TTC549 (cell line): ENCODE measurements at regions not wholly inside any gene's neighbourhood (a gene's known extent, or its start where the extent isn't known, plus 50 kb on each side); places are given as distances from the start of the nearest gene placed in this dataset.

Source experiments
- FAIRE-seq: peaks from 2 replicates; lab custom pipeline; 2012; peaks lifted over from hg19 to GRCh38; lab: Jason Lieb, UNC

DNA sequence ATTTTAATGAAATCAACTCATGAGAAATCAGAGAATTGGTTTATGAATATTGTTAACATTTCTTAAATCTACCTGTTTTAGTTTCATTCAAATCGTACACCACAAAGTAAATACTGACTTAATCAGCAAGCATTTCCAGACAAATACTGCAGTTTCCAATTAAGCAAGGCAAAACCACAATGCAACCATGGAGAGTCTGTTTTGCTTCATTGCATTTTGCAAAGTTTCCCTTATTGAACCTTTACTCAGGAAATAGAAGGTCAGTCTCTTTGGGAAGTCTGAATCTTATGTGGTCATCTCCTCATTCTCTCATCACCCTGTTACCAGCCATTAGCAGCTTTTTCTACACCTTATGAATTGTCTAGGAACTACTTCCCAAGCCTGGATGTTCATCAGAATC, 400.5 kb downstream of the IPMK start:
- FAIRE-seq: no peak

DNA sequence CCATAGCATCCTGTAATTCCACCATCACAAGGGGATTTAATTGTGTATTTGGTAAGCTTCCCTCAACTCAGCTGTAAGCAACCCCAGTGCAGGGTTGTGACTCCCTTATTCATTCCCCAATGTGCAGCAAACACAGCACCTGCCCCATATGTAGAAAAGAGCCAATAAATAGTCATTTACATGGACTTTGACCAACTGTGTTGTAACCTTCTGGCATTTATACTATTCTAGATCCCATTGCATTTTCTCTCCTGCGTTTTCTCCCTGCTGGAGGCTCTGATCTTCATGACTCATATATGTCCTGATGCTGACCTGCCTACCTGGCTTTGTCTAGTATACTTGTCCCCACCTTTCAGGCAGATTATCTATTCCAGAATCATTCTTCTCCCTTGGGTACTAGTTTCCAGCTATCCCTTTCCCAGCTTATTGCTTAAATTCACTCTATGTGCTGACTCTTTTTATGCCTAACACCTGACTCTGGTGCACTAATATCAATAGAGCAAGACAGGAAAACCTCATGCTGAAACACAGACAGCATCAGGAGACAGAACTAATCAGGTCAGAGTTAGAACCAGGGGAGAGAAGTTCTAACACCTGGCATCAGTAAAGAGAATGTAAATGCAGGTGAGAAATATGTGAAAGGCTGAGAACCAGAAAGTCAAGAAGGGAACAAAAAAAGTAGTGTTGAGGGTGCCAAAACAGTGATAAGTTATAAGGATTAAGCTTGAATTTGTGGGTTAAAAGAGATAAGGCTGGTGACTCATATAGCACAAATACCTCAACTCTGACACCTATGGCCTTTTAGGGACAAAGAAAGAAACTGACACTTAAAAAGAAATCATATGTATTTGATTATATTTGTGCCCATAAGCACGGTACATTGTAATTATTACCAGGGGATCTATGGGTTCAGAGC, 402.7 kb downstream of the IPMK start:
- FAIRE-seq: no peak

DNA sequence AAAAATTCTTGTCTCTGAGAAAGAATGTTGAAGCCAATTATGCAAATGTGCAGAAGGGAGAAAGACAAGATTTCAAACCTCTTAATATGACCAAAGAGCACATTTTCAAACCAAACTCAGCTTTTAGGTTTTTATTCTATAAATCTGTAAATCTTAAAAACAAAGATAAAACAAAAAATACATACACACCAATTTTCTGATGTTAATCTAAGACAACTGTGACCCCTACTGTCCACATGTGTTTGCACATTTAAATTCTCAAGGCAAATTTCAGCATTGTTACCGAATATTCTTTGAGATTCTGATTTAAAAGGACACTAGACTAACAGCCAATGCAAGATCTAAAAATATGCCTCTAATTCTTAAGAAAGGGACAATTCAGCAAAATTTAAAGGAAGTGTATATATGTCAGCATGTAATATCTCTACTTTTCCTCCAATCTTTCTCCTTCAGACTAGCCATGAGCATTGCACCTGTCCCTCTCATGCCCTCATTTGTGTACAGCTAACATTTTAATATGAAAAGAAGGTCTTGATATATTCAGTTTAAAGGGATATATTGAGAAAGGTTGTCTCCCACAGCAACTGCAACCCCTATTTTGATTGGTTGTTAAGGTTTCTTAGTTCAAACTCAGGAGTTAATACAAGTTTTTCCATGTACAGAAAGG, 417.9 kb downstream of the IPMK start:
- no peak for FAIRE-seq

DNA sequence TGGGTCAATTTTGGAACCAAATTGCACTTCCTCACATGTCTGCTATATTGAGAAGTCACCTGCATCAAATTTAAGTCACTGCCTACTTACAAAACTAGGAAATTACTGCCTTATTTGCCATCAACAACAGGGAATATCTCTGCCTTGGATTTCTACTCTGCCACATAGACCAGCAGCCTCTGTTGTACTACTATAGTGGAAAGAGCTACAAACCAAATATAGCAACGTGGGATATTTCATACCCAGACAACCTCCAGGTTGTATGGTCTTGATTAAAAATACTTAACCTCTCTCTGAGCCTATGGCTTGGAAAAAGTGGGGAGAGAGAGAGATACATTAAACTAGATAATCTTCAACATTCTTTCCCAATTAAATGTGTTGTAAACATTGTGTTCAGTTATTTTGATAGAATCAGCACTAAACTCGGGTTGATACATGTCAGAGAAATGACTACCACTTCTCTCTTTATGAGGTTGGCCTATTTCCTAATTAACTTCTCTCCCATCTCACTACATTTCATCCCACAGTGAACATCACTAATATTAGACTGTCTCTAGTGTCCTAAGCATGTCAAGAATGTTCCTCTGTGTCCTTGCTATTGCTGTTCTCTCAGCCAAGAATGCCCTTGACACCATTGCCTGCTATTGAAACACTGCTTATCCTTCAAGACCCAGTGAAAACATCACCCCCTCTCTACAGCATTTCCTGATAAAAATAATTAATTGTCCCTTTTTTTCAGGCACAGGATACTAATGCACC, 421.2 kb downstream of the IPMK start:
- no peak for FAIRE-seq

DNA sequence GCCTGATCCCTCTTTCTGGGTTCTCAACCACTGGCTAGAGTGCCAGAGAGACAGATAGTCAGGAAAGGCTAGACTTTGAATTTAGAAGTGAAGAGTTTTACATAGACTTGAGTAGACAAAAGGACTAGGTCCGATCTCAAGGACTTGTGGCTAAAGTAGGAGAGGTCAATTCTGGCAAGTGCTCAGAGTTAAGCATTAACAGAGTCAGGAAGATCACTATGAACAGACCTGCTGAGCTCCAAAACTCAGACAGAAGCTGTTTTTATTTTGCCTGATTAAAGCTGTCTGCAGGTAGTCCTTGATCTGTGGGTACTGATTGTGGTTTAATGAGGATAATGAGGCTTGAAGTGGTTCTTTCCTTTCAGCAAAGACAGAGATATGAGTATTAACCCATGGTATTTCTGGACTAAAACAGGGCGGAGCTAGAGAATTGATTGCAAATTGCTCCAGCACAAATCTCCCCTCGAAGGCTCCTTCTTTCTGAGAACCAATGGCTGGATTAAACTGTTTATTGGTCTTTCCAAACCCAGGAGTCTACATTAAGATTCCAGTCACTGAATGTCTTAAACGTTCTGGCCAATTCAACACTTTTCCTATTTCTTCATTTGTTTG, 423.2 kb downstream of the IPMK start:
- FAIRE-seq: no peak

DNA sequence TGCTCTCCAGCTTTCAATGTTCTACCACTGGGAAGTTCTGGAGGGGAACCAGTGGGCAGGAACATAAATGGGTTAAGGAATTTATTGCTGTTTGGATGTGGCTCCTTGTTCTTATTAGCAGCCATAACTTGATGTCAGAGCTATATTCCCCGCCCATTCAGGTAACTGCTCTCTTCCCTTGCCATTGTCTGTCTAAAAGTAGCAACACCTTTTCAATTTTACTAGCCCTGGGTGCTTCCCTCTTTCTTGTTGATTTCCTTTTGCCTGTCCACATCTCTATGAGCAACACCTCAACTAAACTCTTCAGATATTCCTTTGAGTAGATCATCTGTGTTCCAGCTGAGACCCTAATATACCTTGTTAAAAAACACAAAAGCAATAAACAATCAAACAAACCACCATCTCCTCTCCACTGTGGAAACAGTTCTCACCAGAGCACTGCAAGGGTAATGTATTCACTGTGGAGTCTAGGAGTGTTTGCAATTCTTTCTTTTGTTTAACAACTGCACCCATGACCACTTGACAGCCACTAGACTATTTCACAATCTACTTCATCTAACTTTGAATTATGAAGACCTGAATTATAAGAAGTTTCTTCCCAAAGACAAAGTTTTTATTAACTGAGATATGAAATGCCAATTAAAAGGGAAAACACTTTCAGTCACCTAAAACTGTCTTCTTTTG, 436.7 kb downstream of the IPMK start:
- no peak for FAIRE-seq

DNA sequence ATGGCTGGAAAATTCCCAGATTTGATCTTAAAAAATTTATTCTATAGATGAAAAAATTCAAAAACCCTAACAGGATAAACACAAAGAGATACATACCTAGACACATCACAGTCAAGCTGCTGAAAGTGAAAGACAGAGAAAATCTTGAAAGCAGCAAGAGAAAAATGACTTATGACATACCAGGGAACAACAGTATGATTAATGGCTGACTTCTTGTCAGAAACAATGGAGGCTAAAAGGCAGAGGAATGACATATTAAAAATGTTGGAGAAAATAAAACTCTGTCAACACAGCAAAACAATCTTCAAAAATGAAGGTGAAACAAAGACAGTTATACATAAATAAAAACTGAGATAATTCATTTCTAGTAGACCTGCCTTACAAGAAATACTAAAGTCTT, 442.7 kb downstream of the IPMK start:
- FAIRE-seq: no peak

DNA sequence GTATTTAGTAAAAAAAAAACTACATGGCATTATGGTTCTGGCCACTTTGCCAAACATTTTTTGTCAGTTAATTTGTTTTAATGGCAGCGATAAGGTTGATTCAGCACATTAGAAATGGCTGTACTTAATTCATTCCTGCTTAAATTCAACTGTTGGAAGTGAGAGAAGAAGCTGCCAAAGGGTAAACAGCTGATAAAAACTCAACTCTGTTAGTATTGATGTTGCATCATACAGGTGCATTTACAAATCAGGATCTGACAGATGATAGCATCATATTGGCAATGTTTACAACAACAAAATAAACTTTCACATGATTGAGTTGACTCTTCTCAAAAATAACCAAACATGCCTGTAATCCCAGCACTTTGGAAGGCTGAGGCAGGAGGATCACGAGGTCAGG, 444.3 kb downstream of the IPMK start:
- no peak for FAIRE-seq

DNA sequence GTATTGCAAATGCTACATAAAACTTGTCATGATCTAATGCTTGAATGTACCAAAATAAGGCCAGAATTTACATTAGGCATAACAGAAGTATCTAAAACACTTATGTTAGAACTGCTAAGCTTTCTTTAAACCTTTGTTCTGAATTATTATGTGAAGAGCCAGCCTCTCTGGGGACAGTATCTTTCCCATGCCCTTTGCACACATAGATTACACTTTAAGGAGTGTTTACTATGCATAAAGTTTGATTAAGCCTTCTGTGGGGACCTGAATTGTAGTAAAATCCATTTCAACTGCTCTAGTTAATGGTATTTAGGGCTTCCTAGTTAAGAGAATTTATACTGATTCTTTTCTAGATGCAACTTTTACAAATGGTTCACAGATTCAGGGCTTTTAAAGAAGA, 444.7 kb downstream of the IPMK start:
- no peak for FAIRE-seq

DNA sequence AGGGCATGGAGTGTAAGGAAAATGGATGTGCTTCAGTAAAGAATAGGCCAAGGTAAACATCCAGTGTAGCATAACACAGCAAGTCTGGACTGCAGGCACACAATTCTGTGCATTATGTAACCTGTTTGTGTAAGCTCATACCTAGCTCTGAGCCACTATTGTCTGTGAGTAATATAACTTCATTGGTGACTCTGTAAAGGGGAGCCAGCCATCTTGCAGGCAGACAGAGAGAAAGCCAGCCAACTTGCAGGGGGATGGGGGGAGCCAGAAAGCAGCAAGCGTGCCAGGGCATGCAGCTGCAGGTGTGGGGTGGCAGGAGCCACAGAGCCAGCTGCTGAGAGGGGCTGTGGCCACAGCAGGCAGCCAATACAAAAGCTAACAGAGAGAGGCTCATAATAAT, 449.2 kb downstream of the IPMK start:
- no peak for FAIRE-seq

DNA sequence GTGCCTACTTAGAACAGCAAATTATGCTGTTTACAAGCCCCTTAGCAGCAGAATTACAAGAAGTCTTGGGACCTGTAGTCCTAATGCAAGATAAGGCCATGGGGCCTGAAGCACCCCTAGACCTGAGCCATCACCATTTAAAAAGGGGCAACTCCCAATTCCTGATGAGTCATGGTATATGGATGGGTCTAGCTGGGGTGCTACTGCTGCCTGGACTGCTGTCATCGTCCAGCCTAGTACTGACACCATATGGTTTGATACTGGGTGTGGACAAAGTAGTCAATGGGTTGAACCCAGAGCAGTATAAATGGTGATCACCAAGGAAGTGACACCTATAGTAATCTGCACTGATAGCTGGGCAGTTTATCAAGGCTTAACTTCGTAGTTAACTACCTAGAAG, 450.0 kb downstream of the IPMK start:
- FAIRE-seq: no peak

DNA sequence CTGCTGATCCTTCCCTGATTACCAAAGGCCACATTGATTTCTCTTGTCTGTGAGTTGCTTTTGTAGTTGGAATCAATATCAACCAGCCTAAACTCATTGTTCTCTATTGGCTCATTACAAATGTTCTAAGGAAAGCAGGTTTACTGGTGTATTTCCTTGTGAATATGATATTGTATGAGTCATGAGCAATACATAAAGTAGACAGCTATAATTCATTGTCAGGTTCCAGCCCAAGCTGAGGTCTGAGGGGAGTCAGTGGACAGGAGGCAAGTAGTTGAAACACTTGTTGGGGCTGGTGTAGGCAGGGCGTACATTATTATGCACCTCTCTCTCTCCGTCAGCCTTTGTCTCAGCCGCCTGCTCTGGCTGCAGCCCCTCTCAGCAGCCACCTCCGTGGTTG, 451.7 kb downstream of the IPMK start:
- no peak for FAIRE-seq

DNA sequence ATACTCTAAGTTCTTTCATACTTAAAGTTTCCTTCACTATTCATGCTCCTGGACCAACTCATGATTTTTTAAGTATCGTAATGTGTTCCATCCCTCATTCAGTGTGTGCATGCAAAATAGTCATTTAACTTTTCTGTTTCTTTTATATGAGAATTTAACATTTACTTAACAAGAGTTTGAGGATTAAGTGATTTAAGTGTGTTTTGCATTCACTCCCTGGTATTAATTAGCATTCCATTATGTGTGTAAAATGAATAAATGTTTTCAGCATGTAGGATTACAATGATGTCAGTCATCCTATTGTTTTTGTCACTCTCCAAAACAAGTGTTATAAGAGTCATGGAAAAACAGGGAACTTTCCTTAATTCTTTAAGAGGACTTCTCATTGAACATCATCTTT, 457.7 kb downstream of the IPMK start:
- FAIRE-seq: no peak

DNA sequence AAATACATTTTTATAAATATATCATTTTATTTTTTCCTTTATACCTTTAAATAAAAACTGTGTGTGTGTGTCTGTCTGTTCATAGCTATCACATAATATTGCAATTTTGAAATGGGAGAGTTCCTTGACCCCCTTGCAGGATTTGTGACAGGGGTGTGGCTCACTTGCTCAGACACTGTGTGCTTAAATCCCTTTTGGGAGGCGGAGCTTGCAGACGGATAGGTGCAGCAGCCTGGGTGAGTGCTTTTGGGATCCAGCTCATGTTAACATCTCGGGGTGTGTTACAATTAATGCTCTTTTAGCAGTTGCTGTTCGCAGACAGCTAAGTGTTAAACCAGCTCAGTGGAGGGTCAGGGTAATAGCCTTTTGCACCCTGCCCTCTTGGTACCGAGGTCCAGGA, 459.8 kb downstream of the IPMK start:
- FAIRE-seq: no peak

DNA sequence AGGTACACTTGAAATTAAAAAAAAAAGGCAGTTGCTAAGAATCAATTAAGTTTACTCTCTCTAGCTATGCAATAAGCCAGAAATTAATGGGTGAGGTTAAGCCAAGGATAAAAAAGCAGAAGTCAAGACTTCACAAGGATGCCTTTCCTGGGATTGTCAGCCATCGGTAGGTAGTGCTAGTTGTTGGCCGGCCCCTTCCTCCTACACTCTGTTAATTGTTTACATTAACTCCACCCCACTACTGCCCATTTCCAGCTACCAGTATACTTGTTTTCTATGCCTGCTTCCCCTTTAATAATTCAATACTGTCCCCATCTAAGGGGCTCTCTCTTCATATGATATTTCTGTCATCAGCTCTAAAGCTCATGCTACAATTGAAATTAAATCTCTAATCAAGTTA, 461.0 kb downstream of the IPMK start:
- no peak for FAIRE-seq

DNA sequence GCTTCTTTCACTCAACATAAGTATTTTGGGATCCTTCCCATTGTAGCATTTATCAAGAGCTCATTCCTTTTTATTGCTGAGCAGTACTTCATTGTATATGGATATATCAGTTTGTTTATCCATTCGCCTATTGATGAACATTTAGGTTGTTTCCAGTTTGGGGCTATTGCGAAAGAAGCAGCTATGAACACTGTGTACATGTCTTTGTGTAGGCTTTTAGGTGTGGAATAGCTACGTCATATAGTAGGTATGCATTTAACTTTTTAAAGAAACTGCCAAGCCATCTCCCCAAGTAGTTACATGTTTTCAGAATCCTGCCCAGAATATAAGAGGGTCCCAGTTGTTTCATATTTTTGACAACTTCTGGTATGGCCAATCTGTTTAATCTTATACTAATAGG, 468.1 kb downstream of the IPMK start:
- no peak for FAIRE-seq

DNA sequence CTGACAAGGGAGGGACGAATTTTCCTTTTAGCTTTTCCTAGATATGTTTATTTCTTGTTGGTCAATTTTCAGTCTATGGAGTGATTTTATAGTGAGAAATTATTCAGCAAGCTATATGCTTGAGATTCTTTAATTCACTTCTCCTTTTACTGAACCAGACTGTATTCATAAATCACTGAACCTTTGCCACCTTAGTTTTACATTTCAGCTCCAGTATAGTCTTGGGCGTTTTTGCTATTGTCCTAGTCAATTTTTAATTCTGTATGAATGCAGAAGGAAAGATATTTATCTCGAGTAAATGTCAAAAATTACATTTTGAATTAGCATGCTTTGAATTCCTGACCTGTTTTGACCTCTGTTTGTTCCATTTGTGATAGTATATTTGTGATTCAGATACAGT, 468.9 kb downstream of the IPMK start:
- FAIRE-seq: no peak

DNA sequence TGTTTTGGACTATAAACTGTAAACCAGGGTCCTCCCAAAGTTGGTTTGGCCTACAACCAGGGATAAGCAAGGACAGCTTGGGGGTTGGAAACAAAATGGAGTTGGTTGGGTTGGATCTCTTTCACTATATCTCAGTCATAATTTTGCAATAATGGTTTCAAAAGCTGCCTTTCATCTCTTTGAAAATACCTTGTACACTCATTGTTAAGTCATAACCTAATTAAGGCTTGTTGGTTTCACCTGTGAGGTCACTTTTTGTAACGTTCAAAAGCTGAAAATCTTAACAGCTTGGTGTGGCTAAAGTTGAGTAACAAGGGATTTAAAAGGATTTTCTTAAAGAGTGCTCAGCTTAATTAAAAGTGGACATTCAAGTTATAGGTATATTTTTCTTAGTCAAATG, 476.1 kb downstream of the IPMK start:
- FAIRE-seq: no peak

DNA sequence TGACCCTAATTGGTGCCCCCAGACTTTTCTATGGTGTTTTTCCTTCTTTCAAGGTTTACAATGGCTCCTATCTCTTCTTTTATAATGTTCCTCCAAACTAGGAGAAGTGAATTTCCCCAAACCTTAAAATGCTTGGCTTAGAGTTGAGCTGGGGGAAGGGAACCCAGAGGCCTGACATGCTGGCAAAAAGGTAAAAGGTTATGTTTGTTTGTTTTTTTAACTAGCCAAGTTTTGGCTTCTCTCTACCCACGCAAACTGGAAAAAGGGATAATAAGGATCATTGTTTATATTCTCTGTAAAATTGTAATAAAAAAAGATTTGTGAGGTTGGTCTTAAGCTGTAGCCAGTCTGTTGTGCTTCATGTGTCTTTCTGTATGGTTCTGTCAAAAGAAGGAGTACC, 477.0 kb downstream of the IPMK start:
- no peak for FAIRE-seq

DNA sequence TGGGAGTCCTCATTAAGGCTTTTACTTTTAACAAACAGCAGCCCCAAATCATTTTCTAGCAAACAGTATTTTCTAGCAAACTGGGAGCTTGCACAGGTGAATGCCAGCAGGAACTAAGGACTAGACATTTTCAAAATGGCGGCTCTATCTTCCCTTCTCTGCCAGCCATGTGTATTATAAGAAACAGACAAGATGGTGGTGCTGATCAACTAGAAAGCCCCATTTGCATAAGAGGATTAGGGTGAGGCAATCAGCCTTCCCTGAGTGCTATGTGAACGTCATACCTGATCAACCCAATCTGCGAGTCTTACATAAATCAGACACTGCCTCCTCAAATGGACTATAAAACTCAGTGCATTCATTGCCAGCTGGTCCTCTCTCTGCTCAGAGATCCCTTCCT, 479.6 kb downstream of the IPMK start:
- FAIRE-seq: no peak

DNA sequence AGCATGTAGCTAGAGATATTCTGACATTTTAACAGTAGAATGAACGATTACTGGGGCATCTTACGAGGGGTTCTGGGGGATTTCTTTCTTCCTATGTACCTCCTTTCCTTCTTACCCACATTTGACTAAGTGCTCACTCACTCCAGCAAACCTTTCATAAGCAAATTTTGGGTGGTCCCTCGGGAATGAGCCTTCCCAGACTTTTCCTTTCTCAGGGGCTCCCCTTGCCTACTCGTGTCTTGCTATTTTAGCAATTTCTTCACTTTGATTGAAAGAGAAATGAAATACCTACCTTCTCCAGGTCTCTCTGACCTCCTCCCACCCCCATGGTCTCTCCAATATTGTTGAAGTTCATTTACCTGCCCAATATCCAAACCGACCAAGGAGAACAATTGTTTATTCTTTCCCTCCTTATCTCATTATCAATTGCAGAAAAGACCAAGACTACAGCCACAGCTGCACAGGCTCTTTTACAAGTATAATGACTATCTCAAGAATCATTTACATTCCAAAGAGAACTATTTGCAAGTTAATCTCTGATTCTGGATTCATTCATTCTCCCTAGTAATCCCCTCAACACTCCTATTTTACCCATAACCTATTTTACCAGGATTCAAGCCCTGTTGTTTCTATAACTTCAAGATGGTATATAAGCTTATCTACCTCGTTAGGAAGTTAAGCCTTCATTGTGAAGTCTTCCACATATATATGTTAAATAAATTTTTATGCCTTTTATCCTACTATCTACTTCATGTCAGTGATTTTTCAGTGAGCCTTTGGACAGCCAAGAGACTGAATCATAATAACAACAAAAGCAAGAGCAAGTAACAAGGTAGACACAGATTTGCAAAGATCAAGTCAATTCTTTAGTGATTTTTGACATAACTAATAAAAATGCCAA, 480.6 kb downstream of the IPMK start:
- FAIRE-seq: no peak
